ENCODE measurements at regions not wholly inside any gene's neighbourhood (a gene's known extent, or its start where the extent isn't known, plus 50 kb on each side); places are given as distances from the start of the nearest gene placed in this dataset.

GRCh38 chr12:84150201-84150600 is 762.4 kb downstream of the SLC6A15 start:
- DNase-seq: no peak
- no peaks in the 10 kb centered on the region for H3K4me1 ChIP-seq

GRCh38 chr12:84148335-84148734 is 764.3 kb downstream of the SLC6A15 start:
- H3K4me3 ChIP-seq: no peak overlapping the region
- intact Hi-C loops (cut with DNase I): no loop called here
- no peaks in the 10 kb centered on the region for H3K9me3 ChIP-seq
- no peaks in the 10 kb centered on the region for H3K4me1 ChIP-seq
- 29% methylated on average over 2 of the region's 3 CpGs for WGBS (ENCODE audit: insufficient coverage, low coverage, low lambda C conversion rate, missing lambda C conversion rate)
- no peak overlapping the region for H3K27ac ChIP-seq
- DNase-seq (no peak), ATAC-seq (no peak)
- H3K36me3 ChIP-seq: no peaks in the 10 kb centered on the region
- TF ChIP-seq, protein P1, sequence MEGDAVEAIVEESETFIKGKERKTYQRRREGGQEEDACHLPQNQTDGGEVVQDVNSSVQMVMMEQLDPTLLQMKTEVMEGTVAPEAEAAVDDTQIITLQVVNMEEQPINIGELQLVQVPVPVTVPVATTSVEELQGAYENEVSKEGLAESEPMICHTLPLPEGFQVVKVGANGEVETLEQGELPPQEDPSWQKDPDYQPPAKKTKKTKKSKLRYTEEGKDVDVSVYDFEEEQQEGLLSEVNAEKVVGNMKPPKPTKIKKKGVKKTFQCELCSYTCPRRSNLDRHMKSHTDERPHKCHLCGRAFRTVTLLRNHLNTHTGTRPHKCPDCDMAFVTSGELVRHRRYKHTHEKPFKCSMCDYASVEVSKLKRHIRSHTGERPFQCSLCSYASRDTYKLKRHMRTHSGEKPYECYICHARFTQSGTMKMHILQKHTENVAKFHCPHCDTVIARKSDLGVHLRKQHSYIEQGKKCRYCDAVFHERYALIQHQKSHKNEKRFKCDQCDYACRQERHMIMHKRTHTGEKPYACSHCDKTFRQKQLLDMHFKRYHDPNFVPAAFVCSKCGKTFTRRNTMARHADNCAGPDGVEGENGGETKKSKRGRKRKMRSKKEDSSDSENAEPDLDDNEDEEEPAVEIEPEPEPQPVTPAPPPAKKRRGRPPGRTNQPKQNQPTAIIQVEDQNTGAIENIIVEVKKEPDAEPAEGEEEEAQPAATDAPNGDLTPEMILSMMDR (IDR thresholded peaks at IDR 0.05): no peak
- no peak for TF ChIP-seq POLR2A (IDR thresholded peaks at IDR 0.05)
- H3K27me3 ChIP-seq: no peaks in the 10 kb centered on the region

More at GRCh38 chr12:84150201-84150600, 762.4 kb downstream of the SLC6A15 start:
- no peaks in the 10 kb centered on the region for H3K9me3 ChIP-seq
- no peaks in the 10 kb centered on the region for H3K36me3 ChIP-seq
- H3K27ac ChIP-seq: no peak overlapping the region
- H3K27me3 ChIP-seq: no peaks in the 10 kb centered on the region
- no peak overlapping the region for H3K4me3 ChIP-seq
- WGBS (ENCODE audit: insufficient coverage, low coverage, low lambda C conversion rate, missing lambda C conversion rate): 64% methylated on average over 3 of the region's 3 CpGs
- intact Hi-C loops (cut with DNase I): no loop called here
- no peak for ATAC-seq
- TF ChIP-seq POLR2A (IDR thresholded peaks at IDR 0.05): no peak
- TF ChIP-seq, protein P1 (IDR thresholded peaks at IDR 0.05): no peak

DNA sequence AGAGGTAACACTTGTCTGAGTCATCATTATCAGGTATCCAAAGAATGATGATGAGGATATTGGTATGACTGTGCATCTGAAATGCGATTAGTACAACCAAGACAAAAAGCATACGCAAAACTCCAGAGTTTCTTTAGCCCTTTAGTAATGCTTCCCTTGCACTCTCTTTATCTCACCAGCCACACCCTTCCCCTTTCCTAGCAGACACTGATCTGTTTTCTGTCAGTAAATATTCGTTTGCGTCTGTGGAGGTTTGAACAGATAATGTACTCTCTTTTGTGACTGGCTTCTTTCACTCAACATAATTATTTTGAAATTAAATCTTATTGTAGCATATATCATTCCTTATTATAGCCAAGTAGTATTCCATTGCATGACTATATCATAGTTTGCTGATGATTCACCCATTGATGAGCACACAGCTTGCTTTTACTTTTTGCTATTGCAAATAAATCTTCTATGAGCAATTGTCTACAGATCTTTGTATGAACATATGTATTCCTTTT is 775.7 kb downstream of the SLC6A15 start:
- intact Hi-C loops (cut with DNase I): no loop called here
- ATAC-seq (no peak), DNase-seq (no peak)
- no peaks in the 10 kb centered on the region for H3K27me3 ChIP-seq
- H3K36me3 ChIP-seq: no peaks in the 10 kb centered on the region
- H3K27ac ChIP-seq: no peak overlapping the region
- H3K4me3 ChIP-seq: no peak overlapping the region
- no peaks in the 10 kb centered on the region for H3K4me1 ChIP-seq
- WGBS (ENCODE audit: insufficient coverage, low coverage, low lambda C conversion rate, missing lambda C conversion rate): 30% methylated on average over 4 of the region's 4 CpGs
- H3K9me3 ChIP-seq: no peaks in the 10 kb centered on the region
- no peak for TF ChIP-seq POLR2A (IDR thresholded peaks at IDR 0.05)
- TF ChIP-seq, protein P1 (IDR thresholded peaks at IDR 0.05): no peak

DNA sequence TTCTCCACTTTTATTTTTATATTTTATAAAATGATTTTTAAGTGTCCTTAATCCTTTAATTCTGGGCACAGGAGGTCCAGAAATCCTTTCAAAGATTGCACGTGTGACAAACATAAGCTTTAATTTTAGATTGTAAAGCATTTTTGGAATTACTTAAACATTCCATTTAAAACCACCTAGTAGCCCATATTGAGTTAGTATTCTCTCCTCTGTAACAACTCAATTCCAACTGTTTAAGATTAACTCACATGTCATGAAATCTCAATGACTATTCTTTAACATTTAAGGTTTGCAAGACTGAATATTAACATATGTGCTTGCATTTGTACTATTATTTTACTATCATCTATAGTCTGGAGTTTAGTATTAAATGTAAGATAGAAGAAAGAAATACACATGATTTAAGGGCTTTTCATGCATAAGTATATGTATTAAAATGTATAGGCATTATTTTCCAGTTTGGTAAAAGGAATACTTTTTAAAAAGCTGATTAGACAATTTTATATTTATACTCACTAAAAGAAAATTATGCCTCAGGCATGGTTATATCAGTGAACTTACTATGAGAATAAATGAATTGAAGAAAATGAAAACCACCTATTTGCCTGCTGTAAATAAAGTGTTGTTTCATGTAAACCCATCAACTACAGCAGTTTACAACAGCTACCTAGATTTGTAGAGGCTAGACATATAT is 776.9 kb downstream of the SLC6A15 start:
- H3K4me3 ChIP-seq: no peak overlapping the region
- ATAC-seq (no peak), DNase-seq (no peak)
- H3K27me3 ChIP-seq: no peaks in the 10 kb centered on the region
- TF ChIP-seq, protein P1 (IDR thresholded peaks at IDR 0.05): no peak
- no peak for TF ChIP-seq POLR2A (IDR thresholded peaks at IDR 0.05)
- intact Hi-C loops (cut with DNase I): no loop called here
- no peak overlapping the region for H3K27ac ChIP-seq
- H3K4me1 ChIP-seq: no peaks in the 10 kb centered on the region
- 38% methylated on average over 1 of the region's 1 CpG for WGBS (ENCODE audit: insufficient coverage, low coverage, low lambda C conversion rate, missing lambda C conversion rate)
- H3K9me3 ChIP-seq: no peaks in the 10 kb centered on the region
- no peaks in the 10 kb centered on the region for H3K36me3 ChIP-seq

All from right lobe of liver (tissue), 6 donors.